Osteoblast (primary cell): ENCODE measurements at regions not wholly inside any gene's neighbourhood (a gene's known extent, or its start where the extent isn't known, plus 50 kb on each side); places are given as distances from the start of the nearest gene placed in this dataset.

ENCODE experiments used
- DNase-seq: peaks from one replicate; pipeline ENCODE4 v3.0.0; 2011; ENCODE audit warnings: low spot score, mixed read lengths; ENCODE audit not compliant: insufficient read length; ENCODE audit errors: missing footprints
- H2AFZ ChIP-seq: 2 replicates; pipeline ENCODE4 v1.6.0; 2011; ENCODE audit warnings: mild to moderate bottlenecking, low read length
- H3K27ac ChIP-seq: 2 replicates; pipeline ENCODE4 v1.5.1; 2011; ENCODE audit warnings: mild to moderate bottlenecking, low read depth, low read length, moderate library complexity
- H3K27me3 ChIP-seq: 2 replicates; pipeline ENCODE4 v1.6.0; 2012; ENCODE audit warnings: mild to moderate bottlenecking, control low read depth, inconsistent platforms, low read length, moderate library complexity; ENCODE audit not compliant: insufficient read depth
- H3K36me3 ChIP-seq: 2 replicates; pipeline ENCODE4 v1.5.1; 2011; ENCODE audit warnings: mild to moderate bottlenecking, low read length, control low read depth, moderate library complexity; ENCODE audit not compliant: insufficient read depth
- H3K4me1 ChIP-seq: 2 replicates; pipeline ENCODE4 v1.5.1; 2011; ENCODE audit warnings: mild to moderate bottlenecking, low read length, control low read depth, moderate library complexity; ENCODE audit not compliant: insufficient read depth
- H3K4me2 ChIP-seq: 2 replicates; pipeline ENCODE4 v1.6.0; 2011; ENCODE audit warnings: mild to moderate bottlenecking, low read length; ENCODE audit not compliant: insufficient read depth
- H3K4me3 ChIP-seq: fragments of 200-600 bp; sonication (generic); 3 replicates; pipeline ENCODE4 v1.5.1; 2012; ENCODE audit warnings: mild to moderate bottlenecking, low read length, inconsistent platforms; ENCODE audit not compliant: insufficient read depth
- H3K79me2 ChIP-seq: 2 replicates; pipeline ENCODE4 v1.6.0; 2012; ENCODE audit warnings: mild to moderate bottlenecking, low read length, control low read depth, inconsistent platforms; ENCODE audit not compliant: insufficient read depth
- H3K9me3 ChIP-seq: 2 replicates; pipeline ENCODE4 v1.5.1; 2011; ENCODE audit warnings: low read depth, low read length, control low read depth
- H4K20me1 ChIP-seq: 2 replicates; pipeline ENCODE4 v1.6.0; 2012; ENCODE audit warnings: mild to moderate bottlenecking, low read length, control low read depth; ENCODE audit not compliant: insufficient read depth
- CTCF ChIP-seq: IDR thresholded peaks from 2 replicates; pipeline ENCODE4 v1.5.1; 2011; ENCODE audit warnings: mild to moderate bottlenecking, low read depth, low read length, moderate library complexity; ENCODE audit errors: extremely low read depth

- no peaks in the 10 kb centered on the region for H3K27me3 ChIP-seq
- H2AFZ ChIP-seq: no peak overlapping the region
- H3K9me3 ChIP-seq: no peaks in the 10 kb centered on the region
- H3K4me2 ChIP-seq: no peak overlapping the region
- no peak overlapping the region for H3K27ac ChIP-seq
- no peak overlapping the region for H3K4me3 ChIP-seq
- no peak for DNase-seq
- no peaks in the 10 kb centered on the region for H3K4me1 ChIP-seq
- no peaks in the 10 kb centered on the region for H3K36me3 ChIP-seq
- TF ChIP-seq CTCF: no peak
- no peaks in the 10 kb centered on the region for H3K79me2 ChIP-seq
- no peaks in the 10 kb centered on the region for H4K20me1 ChIP-seq
These were observed 945.2 kb upstream of the SLC35B3 start for GRCh38 chr6:9380568-9380967.

GRCh38 chr6:9373308-9373707 lies 938.0 kb upstream of the SLC35B3 start:
- DNase-seq: no peak
- no peak overlapping the region for H2AFZ ChIP-seq
- H3K27me3 ChIP-seq: no peaks in the 10 kb centered on the region
- H3K9me3 ChIP-seq: no peaks in the 10 kb centered on the region
- H3K27ac ChIP-seq: no peak overlapping the region
- H4K20me1 ChIP-seq: no peaks in the 10 kb centered on the region
- TF ChIP-seq CTCF: no peak
- H3K79me2 ChIP-seq: no peaks in the 10 kb centered on the region
- H3K4me1 ChIP-seq: no peaks in the 10 kb centered on the region
- H3K4me3 ChIP-seq: no peak overlapping the region
- no peaks in the 10 kb centered on the region for H3K36me3 ChIP-seq
- no peak overlapping the region for H3K4me2 ChIP-seq

- DNase-seq: no peak
- no peak overlapping the region for H3K4me3 ChIP-seq
- H2AFZ ChIP-seq: no peak overlapping the region
- H3K4me2 ChIP-seq: no peak overlapping the region
- H3K4me1 ChIP-seq: no peaks in the 10 kb centered on the region
- no peaks in the 10 kb centered on the region for H3K79me2 ChIP-seq
- no peaks in the 10 kb centered on the region for H3K27me3 ChIP-seq
- no peak for TF ChIP-seq CTCF
- H3K9me3 ChIP-seq: no peaks in the 10 kb centered on the region
- H3K36me3 ChIP-seq: no peaks in the 10 kb centered on the region
- H4K20me1 ChIP-seq: no peaks in the 10 kb centered on the region
- H3K27ac ChIP-seq: no peak overlapping the region
These were observed 935.1 kb upstream of the SLC35B3 start for GRCh38 chr6:9370480-9370879.

GRCh38 chr6:9365378-9365777 lies 930.0 kb upstream of the SLC35B3 start:
- Histone ChIP-seq H3K4me3 (no peak overlapping the region), H3K4me1 (no peaks in the 10 kb centered on the region), H3K4me2 (no peak overlapping the region), H3K9me3 (no peaks in the 10 kb centered on the region), H2AFZ (no peak overlapping the region), H4K20me1 (no peaks in the 10 kb centered on the region), H3K36me3 (no peaks in the 10 kb centered on the region), H3K27me3 (no peaks in the 10 kb centered on the region), H3K27ac (no peak overlapping the region), H3K79me2 (no peaks in the 10 kb centered on the region)
- no peak for TF ChIP-seq CTCF
- no peak for DNase-seq
